K562 (cell line): ENCODE measurements at regions not wholly inside any gene's neighbourhood (a gene's known extent, or its start where the extent isn't known, plus 50 kb on each side); places are given as distances from the start of the nearest gene placed in this dataset.

ENCODE experiments used
- ATAC-seq: fragments of 200-7000 bp; cut with Tn5 transposase; 3 replicates; pipeline ENCODE4 v1.9.1; 2020; ENCODE audit warnings: moderate library complexity
- BruUV-seq: library from RNA; stranded (reverse); fragments of 400-500 nt; replicated peaks from 2 replicates; lab custom pipeline; 2021; lab: Mats Ljungman, UMichigan
- CTCF ChIA-PET: fragments of 300-600 bp; formaldehyde crosslinking; extraction: SDS; loops from one replicate; lab custom pipeline; 2021; ENCODE audit warnings: low intra/inter-chr PET ratio; lab: Yijun Ruan, JAX
- POLR2A ChIA-PET: fragments of 300-600, 350-650 bp; sonication (Branson Sonifier 250); formaldehyde crosslinking; extraction: SDS; loops from one replicate; lab custom pipeline; 2021; ENCODE audit warnings: antibody characterized with exemption, inconsistent platforms; lab: Yijun Ruan, JAX
- DNase-seq, 4 experiments: peaks; one replicate each; pipeline versions ENCODE4 v3.0.0 to v3.0.0-alpha.2; 2011 to 2018; ENCODE audit warnings: low spot score in 3 of 4, mixed read lengths in 3 of 4; ENCODE audit errors: extremely low read depth in 1 of 4
- FAIRE-seq: peaks from 2 replicates; lab custom pipeline; 2011; peaks lifted over from hg19 to GRCh38; lab: Jason Lieb, UNC
- H2AFZ ChIP-seq: 2 replicates; pipeline ENCODE4 v1.6.0; 2011; ENCODE audit warnings: low read depth, low read length, control low read depth, inconsistent platforms
- H3K27ac ChIP-seq: fragments of 200-600 bp; 3 replicates; pipeline ENCODE4 v1.8.0; 2011; ENCODE audit warnings: low read depth, mild to moderate bottlenecking, control low read depth, inconsistent platforms, low read length, moderate library complexity, mixed read lengths; ENCODE audit errors: extremely low read depth
- H3K27me3 ChIP-seq, 2 experiments: fragments of 300-600 bp in 1 of 2; 2 replicates in 1 of 2; 3 replicates in 1 of 2; pipeline versions ENCODE4 v1.6.0 to v1.8.0; 2011; ENCODE audit warnings: inconsistent platforms in 2 of 2, low read length in 2 of 2, mild to moderate bottlenecking in 1 of 2, mixed read lengths in 1 of 2, moderate library complexity in 1 of 2; ENCODE audit not compliant: control insufficient read depth in 2 of 2, insufficient read depth in 2 of 2
- H3K36me3 ChIP-seq: fragments of 300-600 bp; 3 replicates; pipeline ENCODE4 v1.8.0; 2011; ENCODE audit warnings: mild to moderate bottlenecking, low read length, inconsistent platforms; ENCODE audit not compliant: control insufficient read depth, insufficient read depth
- H3K4me1 ChIP-seq, 2 experiments: fragments of 200-600 bp in 1 of 2; replicated peaks in 1 of 2; 2 replicates in 1 of 2; 3 replicates in 1 of 2; pipeline versions ENCODE4 v1.5.1 to v1.8.0; 2011; ENCODE audit warnings: inconsistent platforms in 2 of 2, low read length in 2 of 2, mild to moderate bottlenecking in 1 of 2, mixed read lengths in 1 of 2, moderate library complexity in 1 of 2; ENCODE audit not compliant: control insufficient read depth in 2 of 2, insufficient read depth in 2 of 2
- H3K4me2 ChIP-seq: 2 replicates; pipeline ENCODE4 v1.6.1; 2011; ENCODE audit warnings: low read length, control low read depth, inconsistent platforms, mixed read lengths; ENCODE audit not compliant: insufficient read depth
- H3K4me3 ChIP-seq: fragments of 200-600 bp; sonication (generic), shearing (Covaris generic); 2 replicates; pipeline ENCODE4 v1.5.1; 2016; ENCODE audit warnings: control low read depth, inconsistent platforms
- H3K79me2 ChIP-seq: fragments of 200-600 bp; 3 replicates; pipeline ENCODE4 v1.8.0; 2011; ENCODE audit warnings: low read length, inconsistent platforms; ENCODE audit not compliant: control insufficient read depth, insufficient read depth
- H3K9ac ChIP-seq, 2 experiments: 2 replicates each; pipeline versions ENCODE4 v1.6.0 to v1.6.1; 2011; ENCODE audit warnings: low read depth in 2 of 2, low read length in 2 of 2, control low read depth in 1 of 2, inconsistent platforms in 1 of 2, mild to moderate bottlenecking in 1 of 2, mixed read lengths in 1 of 2; ENCODE audit not compliant: insufficient read depth in 1 of 2
- H3K9me1 ChIP-seq: one replicate; pipeline ENCODE4 v1.6.0; 2011; ENCODE audit warnings: inconsistent platforms, mild to moderate bottlenecking, low read length, moderate library complexity; ENCODE audit not compliant: control insufficient read depth, insufficient read depth
- H3K9me3 ChIP-seq: replicated peaks from 2 replicates; pipeline ENCODE4 v1.5.1; 2011; ENCODE audit warnings: low read depth, low read length, inconsistent platforms; ENCODE audit not compliant: control insufficient read depth, insufficient read depth
- H4K20me1 ChIP-seq: replicated peaks from 2 replicates; pipeline ENCODE4 v1.6.1; 2011; ENCODE audit warnings: low read length, inconsistent platforms, mixed read lengths; ENCODE audit not compliant: control insufficient read depth, insufficient read depth
- GTF2E2 ChIP-seq: fragments of 200-800 bp; sonication (Bioruptor generic); IDR thresholded peaks from 2 replicates; pipeline ENCODE4 v1.6.1; 2016; ENCODE audit warnings: missing genetic modification characterization, missing compliant biosample characterization
- HLTF ChIP-seq: fragments of 450-650 bp; IDR thresholded peaks from 2 replicates; pipeline ENCODE4 v1.6.1; 2016
- HOMEZ ChIP-seq: fragments of 250-450 bp; sonication (Bioruptor Pico); IDR thresholded peaks from 2 replicates; pipeline ENCODE4 v1.4.0; 2020; ENCODE audit warnings: mild to moderate bottlenecking, moderate library complexity
- NFE2L1 ChIP-seq: fragments of 450-650 bp; IDR thresholded peaks from 2 replicates; pipeline ENCODE4 v1.6.1; 2016; ENCODE audit warnings: missing genetic modification characterization, low read depth, mild to moderate bottlenecking, missing compliant biosample characterization, moderate library complexity, borderline replicate concordance
- PATZ1 ChIP-seq: fragments of 250-450 bp; sonication (Bioruptor Pico); IDR thresholded peaks from 2 replicates; pipeline ENCODE4 v1.5.0; 2020; ENCODE audit warnings: mild to moderate bottlenecking, borderline replicate concordance
- PTBP1 ChIP-seq: fragments of 200-400 bp; formaldehyde crosslinking; IDR thresholded peaks from 2 replicates; pipeline ENCODE4 v1.6.1; 2017; ENCODE audit warnings: low read depth, low read length
- SMARCA5 ChIP-seq: fragments of 450-650 bp; IDR thresholded peaks from 2 replicates; pipeline ENCODE4 v1.6.1; 2016
- STAG1 ChIP-seq: sonication (generic); formaldehyde crosslinking; IDR thresholded peaks from 2 replicates; pipeline ENCODE4 v1.5.0; 2020; ENCODE audit warnings: missing genetic modification reagents, borderline replicate concordance
- TFE3 ChIP-seq: fragments of 450-650 bp; formaldehyde crosslinking; IDR thresholded peaks from 2 replicates; pipeline ENCODE4 v1.4.0; 2020; ENCODE audit warnings: mild to moderate bottlenecking, mixed read lengths
- ZNF395 ChIP-seq: fragments of 200-800 bp; sonication (Bioruptor generic); IDR thresholded peaks from 2 replicates; pipeline ENCODE4 v1.6.1; 2017; ENCODE audit warnings: missing genetic modification characterization, missing compliant biosample characterization
- ZNF778 ChIP-seq: fragments of 450-650 bp; formaldehyde crosslinking; IDR thresholded peaks from 2 replicates; pipeline ENCODE4 v1.4.0; 2020; ENCODE audit warnings: mild to moderate bottlenecking, moderate library complexity
- ZNF780A ChIP-seq: fragments of 250-450 bp; sonication (Bioruptor Pico); IDR thresholded peaks from 2 replicates; pipeline ENCODE4 v1.5.0; 2021; ENCODE audit warnings: mild to moderate bottlenecking
- ZNF830 ChIP-seq: fragments of 250-450 bp; sonication (Bioruptor Pico); IDR thresholded peaks from 2 replicates; pipeline ENCODE4 v1.5.0; 2021; ENCODE audit warnings: mild to moderate bottlenecking
- WGBS: fragments of 100-300 bp; shearing (Covaris generic); methylation state at CpG from one replicate; pipeline ENCODE4 v1.1.6; 2016; ENCODE audit warnings: low coverage, mixed read lengths; ENCODE audit not compliant: insufficient coverage; ENCODE audit errors: missing lambda C conversion rate; 5-methylcytosine and 5-hydroxymethylcytosine counted together
- in situ Hi-C: fragments of 300-500 bp; cut with MboI; formaldehyde crosslinking; loops from 4 replicates; pipeline ENCODE4 v1.15.0; 2018; ENCODE audit warnings: inconsistent platforms, mixed read lengths
- intact Hi-C: fragments of 100-400 bp; cut with micrococcal nuclease; formaldehyde crosslinking; loops from 2 replicates; pipeline ENCODE4 v1.14.2; 2022

GRCh38 chr7:118029826-118030422 lies 154.0 kb upstream of the LSM8 start:
- in situ Hi-C loops = no loop called here
- TF ChIP-seq PATZ1 (CRISPR knock-in tag) = no peak
- no peak for TF ChIP-seq HOMEZ (CRISPR knock-in tag)
- TF ChIP-seq PTBP1 = no peak
- TF ChIP-seq SMARCA5 = no peak
- no peak for TF ChIP-seq TFE3 (CRISPR knock-in tag)
- no peak for TF ChIP-seq NFE2L1 (tag)
- TF ChIP-seq ZNF780A (CRISPR knock-in tag) = no peak
- TF ChIP-seq ZNF395 (CRISPR knock-in tag) = no peak
- no peak for TF ChIP-seq GTF2E2
- TF ChIP-seq STAG1 (CRISPR knock-in tag) = no peak
- TF ChIP-seq HLTF = no peak
- no peak for TF ChIP-seq ZNF830 (CRISPR knock-in tag)
- TF ChIP-seq ZNF778 (CRISPR knock-in tag) = no peak
- TF ChIP-seq, all 486 proteins: peak for 0
- DNase-seq = no peak
- Histone ChIP-seq H3K36me3 (no peaks in the 10 kb centered on the region), H3K9ac (no peak overlapping the region), H3K27me3 (no peaks in the 10 kb centered on the region), H3K4me2 (no peak overlapping the region), H2AFZ (no peak overlapping the region), H3K27ac (no peak overlapping the region), H3K4me3 (no peak overlapping the region), H3K9me3 (no peaks in the 10 kb centered on the region), H3K4me1 (no peaks in the 10 kb centered on the region), H3K9me1 (no peaks in the 10 kb centered on the region), H3K79me2 (no peaks in the 10 kb centered on the region), H4K20me1 (no peaks in the 10 kb centered on the region)
- WGBS = 0% methylated on average over 6 of the region's 6 CpGs
- POLR2A ChIA-PET = no interaction called here
- no peak for ATAC-seq
- CTCF ChIA-PET = no interaction called here
- no TSS peak for BruUV-seq
- intact Hi-C loops = loop anchor here (5.0 kb wide), 1 partner anchor 102 kb away; no protein-coding TSS in a partner anchor
- no peak for FAIRE-seq
